ENCODE measurements at regions not wholly inside any gene's neighbourhood (a gene's known extent, or its start where the extent isn't known, plus 50 kb on each side); places are given as distances from the start of the nearest gene placed in this dataset.

GRCh38 chr18:43893001-43893637 is 615.8 kb upstream of the SYT4 start:
- TF ChIP-seq CTCF (IDR thresholded peaks at IDR 0.05; ENCODE audit: insufficient read depth, low read length, poor library complexity, severe bottlenecking) (no peak), EZH2phosphoT487 (conservative IDR thresholded peaks at IDR 0.05; ENCODE audit: low read length) (no peak)

All from SU-DHL-6 (cell line).